ENCODE measurements at regions not wholly inside any gene's neighbourhood (a gene's known extent, or its start where the extent isn't known, plus 50 kb on each side); places are given as distances from the start of the nearest gene placed in this dataset.
A peak's percentile ranks its signal among the peaks of the same experiment; 100 is the strongest.

- H3K4me2 ChIP-seq (ENCODE audit: insufficient read depth, low read length, poor library complexity, severe bottlenecking) = no peak overlapping the region
- no peak for DNase-seq (ENCODE audit: low spot score)
- no peak overlapping the region for H3K9ac ChIP-seq (ENCODE audit: low read depth, low read length, poor library complexity)
- peaks cover 0 to 8% of the 10 kb centered on the region in 2 donors for H3K4me1 ChIP-seq (ENCODE audit: control insufficient read depth in 2 of 2, insufficient read depth in 1 of 2, low read depth in 1 of 2, low read length in 2 of 2)
- H4K8ac ChIP-seq (ENCODE audit: low read depth, low read length) = no peak overlapping the region
- no peak overlapping the region for H3K23ac ChIP-seq (ENCODE audit: low read depth, low read length, poor library complexity)
- H2AK5ac ChIP-seq (ENCODE audit: low read depth, low read length) = no peak overlapping the region
- H2BK120ac ChIP-seq (ENCODE audit: low read depth, low read length) = no peak overlapping the region
- no peak overlapping the region for H2BK12ac ChIP-seq (ENCODE audit: low read length)
- H3K18ac ChIP-seq (ENCODE audit: low read length) = peak overlapping the region; percentile 48
- no peak overlapping the region for H3K27ac ChIP-seq (replicated peaks; ENCODE audit: low read length)
- H4K91ac ChIP-seq (ENCODE audit: low read depth, low read length, poor library complexity) = no peak overlapping the region
- no peak overlapping the region for H3K4me3 ChIP-seq (ENCODE audit: low read length in 2 of 2)
- no peak overlapping the region for H2BK5ac ChIP-seq (ENCODE audit: low read length)
- no peak overlapping the region for H2BK15ac ChIP-seq (ENCODE audit: low read length)
- no CpG with 5 or more reads among the region's 30 CpGs for WGBS, 2 donors (ENCODE audit: extremely low coverage in 2 of 2, insufficient read length in 2 of 2, insufficient replicate concordance in 1 of 2)
- peaks cover 0 to 6% of the 10 kb centered on the region in 2 donors for H3K9me3 ChIP-seq (replicated peaks in 1 of 2; ENCODE audit: control insufficient read depth in 2 of 2, insufficient read depth in 1 of 2, low read depth in 1 of 2, low read length in 2 of 2)
- no peak overlapping the region for H3K4ac ChIP-seq (ENCODE audit: low read length)
- no peak overlapping the region for H3K14ac ChIP-seq (ENCODE audit: low read length)
- H3K79me1 ChIP-seq (ENCODE audit: low read depth, low read length) = no peaks in the 10 kb centered on the region
- peaks cover 0 to 31% (median 0%) of the 10 kb centered on the region in 3 experiments for H3K27me3 ChIP-seq (ENCODE audit: control insufficient read depth in 3 of 3, insufficient read depth in 3 of 3, low read depth in 1 of 3, low read length in 3 of 3)
- no peak overlapping the region for H2AFZ ChIP-seq (ENCODE audit: low read length)
- H3K36me3 ChIP-seq (replicated peaks in 1 of 2; ENCODE audit: control insufficient read depth in 2 of 2, insufficient read depth in 2 of 2, low read length in 2 of 2) = no peaks in the 10 kb centered on the region
These were observed 91.8 kb downstream of the FOXL1 start for GRCh38 chr16:86669937-86670749.

DNA sequence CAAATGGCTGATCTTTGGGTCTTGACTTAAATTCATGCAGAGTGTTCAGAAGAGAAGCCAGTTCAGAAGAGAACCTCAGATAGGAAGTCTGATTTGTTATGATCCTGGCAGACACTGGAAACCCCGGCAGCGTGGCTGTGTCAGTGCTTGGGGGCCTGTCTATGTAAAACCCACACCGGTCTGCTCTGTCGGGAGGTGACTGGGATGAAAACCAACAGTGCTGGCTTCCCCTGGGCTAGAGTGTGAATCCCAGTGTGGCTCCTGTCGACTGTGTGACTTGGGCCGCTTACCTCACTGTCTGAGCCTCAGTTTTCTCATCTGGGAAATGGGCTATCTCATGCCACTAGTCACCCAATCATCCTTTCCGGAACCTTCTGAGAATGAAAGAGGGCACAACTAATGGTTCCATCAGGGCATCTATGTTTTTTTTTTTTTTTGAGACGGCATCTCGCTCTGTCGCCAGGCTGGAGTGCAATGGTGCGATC, 92.4 kb downstream of the FOXL1 start:
- Histone ChIP-seq H3K27ac (replicated peaks; ENCODE audit: low read length) (no peak overlapping the region), H4K91ac (ENCODE audit: low read depth, low read length, poor library complexity) (no peak overlapping the region), H3K14ac (ENCODE audit: low read length) (no peak overlapping the region), H3K23ac (ENCODE audit: low read depth, low read length, poor library complexity) (no peak overlapping the region), H2BK12ac (ENCODE audit: low read length) (no peak overlapping the region), H3K27me3 (ENCODE audit: control insufficient read depth in 3 of 3, insufficient read depth in 3 of 3, low read depth in 1 of 3, low read length in 3 of 3) (peaks cover 0 to 31% (median 0%) of the 10 kb centered on the region in 3 experiments), H2BK5ac (ENCODE audit: low read length) (no peak overlapping the region), H3K9ac (ENCODE audit: low read depth, low read length, poor library complexity) (no peak overlapping the region), H3K18ac (ENCODE audit: low read length) (peak overlapping the region; percentile 54), H2BK120ac (ENCODE audit: low read depth, low read length) (no peak overlapping the region), H3K4me3 (ENCODE audit: low read length in 2 of 2) (no peak overlapping the region), H2AFZ (ENCODE audit: low read length) (no peak overlapping the region), H3K4ac (ENCODE audit: low read length) (no peak overlapping the region), H2AK5ac (ENCODE audit: low read depth, low read length) (no peak overlapping the region), H3K79me1 (ENCODE audit: low read depth, low read length) (no peaks in the 10 kb centered on the region), H4K8ac (ENCODE audit: low read depth, low read length) (no peak overlapping the region), H2BK15ac (ENCODE audit: low read length) (no peak overlapping the region), H3K9me3 (replicated peaks in 1 of 2; ENCODE audit: control insufficient read depth in 2 of 2, insufficient read depth in 1 of 2, low read depth in 1 of 2, low read length in 2 of 2) (peaks cover 0 to 6% of the 10 kb centered on the region in 2 donors), H3K36me3 (replicated peaks in 1 of 2; ENCODE audit: control insufficient read depth in 2 of 2, insufficient read depth in 2 of 2, low read length in 2 of 2) (no peaks in the 10 kb centered on the region), H3K4me2 (ENCODE audit: insufficient read depth, low read length, poor library complexity, severe bottlenecking) (no peak overlapping the region), H3K4me1 (ENCODE audit: control insufficient read depth in 2 of 2, insufficient read depth in 1 of 2, low read depth in 1 of 2, low read length in 2 of 2) (peaks cover 0 to 8% of the 10 kb centered on the region in 2 donors)
- no peak for DNase-seq (ENCODE audit: low spot score)
- no CpG with 5 or more reads among the region's 11 CpGs for WGBS, 2 donors (ENCODE audit: extremely low coverage in 2 of 2, insufficient read length in 2 of 2, insufficient replicate concordance in 1 of 2)

GRCh38 chr16:86671486-86672178, 93.3 kb downstream of the FOXL1 start:
- WGBS, 2 donors (ENCODE audit: extremely low coverage in 2 of 2, insufficient read length in 2 of 2, insufficient replicate concordance in 1 of 2) = no CpG with 5 or more reads among the region's 15 CpGs
- Histone ChIP-seq H3K27me3 (ENCODE audit: control insufficient read depth in 3 of 3, insufficient read depth in 3 of 3, low read depth in 1 of 3, low read length in 3 of 3) (peaks cover 0 to 31% (median 0%) of the 10 kb centered on the region in 3 experiments), H3K9me3 (replicated peaks in 1 of 2; ENCODE audit: control insufficient read depth in 2 of 2, insufficient read depth in 1 of 2, low read depth in 1 of 2, low read length in 2 of 2) (peaks cover 0 to 6% of the 10 kb centered on the region in 2 donors)

More at GRCh38 chr16:86671486-86672178, 93.3 kb downstream of the FOXL1 start:
- H2BK15ac ChIP-seq (ENCODE audit: low read length) = no peak overlapping the region
- no peaks in the 10 kb centered on the region for H3K36me3 ChIP-seq (replicated peaks in 1 of 2; ENCODE audit: control insufficient read depth in 2 of 2, insufficient read depth in 2 of 2, low read length in 2 of 2)
- peaks cover 0 to 8% of the 10 kb centered on the region in 2 donors for H3K4me1 ChIP-seq (ENCODE audit: control insufficient read depth in 2 of 2, insufficient read depth in 1 of 2, low read depth in 1 of 2, low read length in 2 of 2)
- H4K8ac ChIP-seq (ENCODE audit: low read depth, low read length) = no peak overlapping the region
- no peak overlapping the region for H3K23ac ChIP-seq (ENCODE audit: low read depth, low read length, poor library complexity)
- no peak overlapping the region for H3K4ac ChIP-seq (ENCODE audit: low read length)
- no peak overlapping the region for H2BK120ac ChIP-seq (ENCODE audit: low read depth, low read length)
- H3K9ac ChIP-seq (ENCODE audit: low read depth, low read length, poor library complexity) = no peak overlapping the region
- no peak for DNase-seq (ENCODE audit: low spot score)
- H3K4me2 ChIP-seq (ENCODE audit: insufficient read depth, low read length, poor library complexity, severe bottlenecking) = no peak overlapping the region
- no peak overlapping the region for H2BK12ac ChIP-seq (ENCODE audit: low read length)
- H2AK5ac ChIP-seq (ENCODE audit: low read depth, low read length) = no peak overlapping the region
- H3K79me1 ChIP-seq (ENCODE audit: low read depth, low read length) = no peaks in the 10 kb centered on the region
- H2AFZ ChIP-seq (ENCODE audit: low read length) = no peak overlapping the region
- peak overlapping the region in 1 of 2 donors; percentile 32 for H3K4me3 ChIP-seq (ENCODE audit: low read length in 2 of 2)
- H3K18ac ChIP-seq (ENCODE audit: low read length) = no peak overlapping the region
- no peak overlapping the region for H3K27ac ChIP-seq (replicated peaks; ENCODE audit: low read length)
- no peak overlapping the region for H4K91ac ChIP-seq (ENCODE audit: low read depth, low read length, poor library complexity)
- H2BK5ac ChIP-seq (ENCODE audit: low read length) = no peak overlapping the region
- no peak overlapping the region for H3K14ac ChIP-seq (ENCODE audit: low read length)
